ENCODE measurements at regions not wholly inside any gene's neighbourhood (a gene's known extent, or its start where the extent isn't known, plus 50 kb on each side); places are given as distances from the start of the nearest gene placed in this dataset.
"Not testable (repeated sequence)": the region's sequence is repeated elsewhere in the genome, so short reads cannot be mapped to it uniquely, and the experiment has no call there.

GRCh38 chr6:8943073-8943472 is 507.7 kb upstream of the SLC35B3 start:
- no peak for DNase-seq
- Mint-ChIP-seq H3K9me3 (peaks cover 0 to 4% (median under 1%) of the 10 kb centered on the region in 8 donors), H3K36me3 (no peaks in the 10 kb centered on the region), H3K4me1 (no peaks in the 10 kb centered on the region), H3K4me3 (no peak overlapping the region), H3K27me3 (no peaks in the 10 kb centered on the region), H3K27ac (no peak overlapping the region)
- CTCF ChIA-PET (ENCODE audit: partially characterized antibody): no interaction called here
- Histone ChIP-seq H3K27ac (ENCODE audit: low read depth, low read length) (no peak overlapping the region), H3K27me3 (ENCODE audit: insufficient read depth, low read length) (no peaks in the 10 kb centered on the region), H3K9me3 (ENCODE audit: control insufficient read depth in 1 of 2, low read length in 2 of 2) (no peaks in the 10 kb centered on the region), H3K36me3 (ENCODE audit: insufficient read depth, low read length) (no peaks in the 10 kb centered on the region), H3K4me3 (ENCODE audit: low read length in 2 of 2) (no peak overlapping the region), H3K4me1 (ENCODE audit: insufficient read depth, low read length) (no peaks in the 10 kb centered on the region)
- POLR2A ChIA-PET (ENCODE audit: partially characterized antibody): no interaction called here
- intact Hi-C loops (cut with micrococcal nuclease): no loop called here

- no peak overlapping the region for H3K4me3 ChIP-seq (ENCODE audit: low read length in 2 of 2)
- intact Hi-C loops (cut with micrococcal nuclease): no loop called here
- H3K9me3 ChIP-seq (ENCODE audit: control insufficient read depth in 1 of 2, low read length in 2 of 2): no peaks in the 10 kb centered on the region
- H3K4me1 ChIP-seq (ENCODE audit: insufficient read depth, low read length): no peaks in the 10 kb centered on the region
- H3K27me3 Mint-ChIP-seq: no peaks in the 10 kb centered on the region
- ChIA-PET POLR2A (ENCODE audit: partially characterized antibody) (no interaction called here), CTCF (ENCODE audit: partially characterized antibody) (no interaction called here)
- H3K36me3 ChIP-seq (ENCODE audit: insufficient read depth, low read length): no peaks in the 10 kb centered on the region
- H3K4me1 Mint-ChIP-seq: no peaks in the 10 kb centered on the region
- no peaks in the 10 kb centered on the region for H3K27me3 ChIP-seq (ENCODE audit: insufficient read depth, low read length)
- H3K36me3 Mint-ChIP-seq: no peaks in the 10 kb centered on the region
- peaks cover 0 to 4% (median 0%) of the 10 kb centered on the region in 8 donors for H3K9me3 Mint-ChIP-seq
- no peak overlapping the region for H3K27ac Mint-ChIP-seq
- H3K27ac ChIP-seq (ENCODE audit: low read depth, low read length): no peak overlapping the region
- no peak for DNase-seq
- H3K4me3 Mint-ChIP-seq: no peak overlapping the region
Measured at GRCh38 chr6:8941577-8941976, 506.2 kb upstream of the SLC35B3 start.

GRCh38 chr6:8940356-8940755 is 505.0 kb upstream of the SLC35B3 start:
- Mint-ChIP-seq H3K36me3 (no peaks in the 10 kb centered on the region), H3K4me1 (no peaks in the 10 kb centered on the region), H3K9me3 (peaks cover 0 to 4% (median 0%) of the 10 kb centered on the region in 8 donors), H3K4me3 (no peak overlapping the region), H3K27ac (no peak overlapping the region), H3K27me3 (no peaks in the 10 kb centered on the region)
- H3K9me3 ChIP-seq (ENCODE audit: control insufficient read depth in 1 of 2, low read length in 2 of 2): no peaks in the 10 kb centered on the region
- H3K36me3 ChIP-seq (ENCODE audit: insufficient read depth, low read length): no peaks in the 10 kb centered on the region
- DNase-seq: no peak
- CTCF ChIA-PET (ENCODE audit: partially characterized antibody): no interaction called here
- no peaks in the 10 kb centered on the region for H3K27me3 ChIP-seq (ENCODE audit: insufficient read depth, low read length)
- no peaks in the 10 kb centered on the region for H3K4me1 ChIP-seq (ENCODE audit: insufficient read depth, low read length)
- H3K4me3 ChIP-seq (ENCODE audit: low read length in 2 of 2): no peak overlapping the region
- POLR2A ChIA-PET (ENCODE audit: partially characterized antibody): no interaction called here
- intact Hi-C loops (cut with micrococcal nuclease): no loop called here
- H3K27ac ChIP-seq (ENCODE audit: low read depth, low read length): no peak overlapping the region

- ChIA-PET POLR2A (ENCODE audit: partially characterized antibody) (no interaction called here), CTCF (ENCODE audit: partially characterized antibody) (no interaction called here)
- H3K4me1 ChIP-seq (ENCODE audit: insufficient read depth, low read length): no peaks in the 10 kb centered on the region
- DNase-seq: no peak
- H3K36me3 ChIP-seq (ENCODE audit: insufficient read depth, low read length): no peaks in the 10 kb centered on the region
- Mint-ChIP-seq H3K9me3 (peaks cover 0 to 4% (median 0%) of the 10 kb centered on the region in 8 donors), H3K4me3 (no peak overlapping the region), H3K27ac (no peak overlapping the region), H3K36me3 (no peaks in the 10 kb centered on the region), H3K4me1 (no peaks in the 10 kb centered on the region), H3K27me3 (no peaks in the 10 kb centered on the region)
- no peaks in the 10 kb centered on the region for H3K27me3 ChIP-seq (ENCODE audit: insufficient read depth, low read length)
- intact Hi-C loops (cut with micrococcal nuclease): no loop called here
- no peak overlapping the region for H3K27ac ChIP-seq (ENCODE audit: low read depth, low read length)
- no peaks in the 10 kb centered on the region for H3K9me3 ChIP-seq (ENCODE audit: control insufficient read depth in 1 of 2, low read length in 2 of 2)
- H3K4me3 ChIP-seq (ENCODE audit: low read length in 2 of 2): no peak overlapping the region
Measured at GRCh38 chr6:8939615-8940014, 504.3 kb upstream of the SLC35B3 start.

GRCh38 chr6:8934318-8934717 is 499.0 kb upstream of the SLC35B3 start:
- no peaks in the 10 kb centered on the region for H3K27me3 Mint-ChIP-seq
- no peaks in the 10 kb centered on the region for H3K27me3 ChIP-seq (ENCODE audit: insufficient read depth, low read length)
- no peaks in the 10 kb centered on the region for H3K9me3 ChIP-seq (ENCODE audit: control insufficient read depth in 1 of 2, low read length in 2 of 2)
- H3K36me3 ChIP-seq (ENCODE audit: insufficient read depth, low read length): no peaks in the 10 kb centered on the region
- H3K27ac ChIP-seq (ENCODE audit: low read depth, low read length): no peak overlapping the region
- H3K36me3 Mint-ChIP-seq: no peaks in the 10 kb centered on the region
- no peak for DNase-seq
- peaks cover 0 to 4% (median 0%) of the 10 kb centered on the region in 8 donors for H3K9me3 Mint-ChIP-seq
- H3K4me3 ChIP-seq (ENCODE audit: low read length in 2 of 2): no peak overlapping the region
- no peak overlapping the region for H3K27ac Mint-ChIP-seq
- intact Hi-C loops (cut with micrococcal nuclease): no loop called here
- ChIA-PET CTCF (ENCODE audit: partially characterized antibody) (no interaction called here), POLR2A (ENCODE audit: partially characterized antibody) (no interaction called here)
- H3K4me1 ChIP-seq (ENCODE audit: insufficient read depth, low read length): no peaks in the 10 kb centered on the region
- no peak overlapping the region for H3K4me3 Mint-ChIP-seq
- H3K4me1 Mint-ChIP-seq: no peaks in the 10 kb centered on the region

GRCh38 chr6:8930009-8930408 is 494.7 kb upstream of the SLC35B3 start:
- CTCF ChIA-PET (ENCODE audit: partially characterized antibody): no interaction called here
- Mint-ChIP-seq H3K27ac (no peak overlapping the region), H3K36me3 (no peaks in the 10 kb centered on the region), H3K4me3 (no peak overlapping the region), H3K9me3 (no peaks in the 10 kb centered on the region), H3K27me3 (no peaks in the 10 kb centered on the region), H3K4me1 (no peaks in the 10 kb centered on the region)
- DNase-seq: no peak
- Histone ChIP-seq H3K36me3 (ENCODE audit: insufficient read depth, low read length) (no peaks in the 10 kb centered on the region), H3K4me1 (ENCODE audit: insufficient read depth, low read length) (no peaks in the 10 kb centered on the region), H3K27me3 (ENCODE audit: insufficient read depth, low read length) (no peaks in the 10 kb centered on the region), H3K27ac (ENCODE audit: low read depth, low read length) (no peak overlapping the region), H3K9me3 (ENCODE audit: control insufficient read depth in 1 of 2, low read length in 2 of 2) (no peaks in the 10 kb centered on the region), H3K4me3 (ENCODE audit: low read length in 2 of 2) (no peak overlapping the region)
- intact Hi-C loops (cut with micrococcal nuclease): no loop called here
- POLR2A ChIA-PET (ENCODE audit: partially characterized antibody): no interaction called here

GRCh38 chr6:8920244-8920643 is 484.9 kb upstream of the SLC35B3 start:
- H3K4me1 ChIP-seq (ENCODE audit: insufficient read depth, low read length); H3K4me3 Mint-ChIP-seq; H3K9me3 ChIP-seq (ENCODE audit: control insufficient read depth in 1 of 2, low read length in 2 of 2); H3K4me3 ChIP-seq (ENCODE audit: low read length in 2 of 2); H3K27ac ChIP-seq (ENCODE audit: low read depth, low read length); H3K27me3 ChIP-seq (ENCODE audit: insufficient read depth, low read length); H3K27ac Mint-ChIP-seq; DNase-seq; CTCF ChIA-PET (ENCODE audit: partially characterized antibody); H3K27me3 Mint-ChIP-seq; H3K4me1 Mint-ChIP-seq; POLR2A ChIA-PET (ENCODE audit: partially characterized antibody); H3K36me3 Mint-ChIP-seq; intact Hi-C loops (cut with micrococcal nuclease); H3K36me3 ChIP-seq (ENCODE audit: insufficient read depth, low read length): not testable (repeated sequence)
- peaks cover 0 to 13% (median under 1%) of the 10 kb centered on the region in 8 donors for H3K9me3 Mint-ChIP-seq

- Histone ChIP-seq H3K27ac (ENCODE audit: low read depth, low read length) (no peak overlapping the region), H3K4me1 (ENCODE audit: insufficient read depth, low read length) (no peaks in the 10 kb centered on the region), H3K4me3 (ENCODE audit: low read length in 2 of 2) (no peak overlapping the region), H3K36me3 (ENCODE audit: insufficient read depth, low read length) (no peaks in the 10 kb centered on the region), H3K9me3 (ENCODE audit: control insufficient read depth in 1 of 2, low read length in 2 of 2) (no peaks in the 10 kb centered on the region), H3K27me3 (ENCODE audit: insufficient read depth, low read length) (no peaks in the 10 kb centered on the region)
- Mint-ChIP-seq H3K4me3 (no peak overlapping the region), H3K27me3 (peaks cover 0 to 2% of the 10 kb centered on the region in 2 donors), H3K27ac (no peak overlapping the region), H3K36me3 (no peaks in the 10 kb centered on the region), H3K4me1 (no peaks in the 10 kb centered on the region), H3K9me3 (peaks cover 0 to 15% (median 6%) of the 10 kb centered on the region in 8 donors)
- intact Hi-C loops (cut with micrococcal nuclease): no loop called here
- DNase-seq: no peak
- POLR2A ChIA-PET (ENCODE audit: partially characterized antibody): no interaction called here
- CTCF ChIA-PET (ENCODE audit: partially characterized antibody): no interaction called here
Measured at GRCh38 chr6:8918196-8918595, 482.9 kb upstream of the SLC35B3 start.
